Glutamatergic neuron (in vitro differentiated cells): ENCODE measurements at regions not wholly inside any gene's neighbourhood (a gene's known extent, or its start where the extent isn't known, plus 50 kb on each side); places are given as distances from the start of the nearest gene placed in this dataset.

Source experiments
- DNase-seq: peaks from one replicate; pipeline ENCODE4 v3.0.0; 2022
- H3K27ac Mint-ChIP-seq: one replicate; pipeline ENCODE4 v1.8.0; 2020; ENCODE audit warnings: mild to moderate bottlenecking, mixed read lengths, inconsistent platforms; ENCODE audit not compliant: unreplicated experiment
- H3K27me3 Mint-ChIP-seq: one replicate; pipeline ENCODE4 v1.8.0; 2020; ENCODE audit warnings: mild to moderate bottlenecking, moderate library complexity, mixed read lengths, inconsistent platforms; ENCODE audit not compliant: unreplicated experiment
- H3K36me3 Mint-ChIP-seq: one replicate; pipeline ENCODE4 v1.8.0; 2020; ENCODE audit warnings: mild to moderate bottlenecking, mixed read lengths, inconsistent platforms; ENCODE audit not compliant: unreplicated experiment
- H3K4me1 Mint-ChIP-seq: one replicate; pipeline ENCODE4 v1.8.0; 2020; ENCODE audit warnings: mild to moderate bottlenecking, low read depth, mixed read lengths, inconsistent platforms; ENCODE audit not compliant: unreplicated experiment
- H3K4me3 Mint-ChIP-seq: one replicate; pipeline ENCODE4 v1.8.0; 2020; ENCODE audit warnings: mild to moderate bottlenecking, mixed read lengths, inconsistent platforms; ENCODE audit not compliant: unreplicated experiment
- H3K9me3 Mint-ChIP-seq: one replicate; pipeline ENCODE4 v1.8.0; 2020; ENCODE audit warnings: mild to moderate bottlenecking, moderate library complexity, mixed read lengths, inconsistent platforms; ENCODE audit not compliant: unreplicated experiment
- TF ChIP-seq, protein P1 (sequence below): fragments of 200-600 bp; sonication (generic); IDR thresholded peaks from one replicate; pipeline ENCODE4 v1.5.0; 2021; ENCODE audit not compliant: partially characterized antibody, unreplicated experiment

DNA sequence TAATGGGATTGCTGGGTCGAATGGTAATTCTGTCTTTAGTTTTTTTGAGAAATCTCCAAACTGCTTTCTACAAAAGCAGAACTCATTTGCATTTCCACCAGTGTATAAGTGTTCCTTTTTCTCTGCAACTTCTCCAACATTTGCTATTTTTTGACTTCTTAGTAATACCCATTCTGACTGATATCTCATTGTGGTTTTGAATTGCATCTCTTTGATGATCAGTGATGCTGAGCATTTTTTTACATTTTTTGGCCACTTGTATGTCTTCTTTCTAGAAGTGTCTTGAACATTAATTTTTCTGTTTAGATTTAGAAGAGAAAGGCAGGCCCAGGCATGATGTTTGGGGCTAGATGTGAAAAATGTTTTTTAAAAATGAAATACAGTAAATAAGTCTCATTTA, 553.1 kb upstream of the MAN1A1 start:
- no peak overlapping the region for H3K27ac Mint-ChIP-seq
- TF ChIP-seq, protein P1, sequence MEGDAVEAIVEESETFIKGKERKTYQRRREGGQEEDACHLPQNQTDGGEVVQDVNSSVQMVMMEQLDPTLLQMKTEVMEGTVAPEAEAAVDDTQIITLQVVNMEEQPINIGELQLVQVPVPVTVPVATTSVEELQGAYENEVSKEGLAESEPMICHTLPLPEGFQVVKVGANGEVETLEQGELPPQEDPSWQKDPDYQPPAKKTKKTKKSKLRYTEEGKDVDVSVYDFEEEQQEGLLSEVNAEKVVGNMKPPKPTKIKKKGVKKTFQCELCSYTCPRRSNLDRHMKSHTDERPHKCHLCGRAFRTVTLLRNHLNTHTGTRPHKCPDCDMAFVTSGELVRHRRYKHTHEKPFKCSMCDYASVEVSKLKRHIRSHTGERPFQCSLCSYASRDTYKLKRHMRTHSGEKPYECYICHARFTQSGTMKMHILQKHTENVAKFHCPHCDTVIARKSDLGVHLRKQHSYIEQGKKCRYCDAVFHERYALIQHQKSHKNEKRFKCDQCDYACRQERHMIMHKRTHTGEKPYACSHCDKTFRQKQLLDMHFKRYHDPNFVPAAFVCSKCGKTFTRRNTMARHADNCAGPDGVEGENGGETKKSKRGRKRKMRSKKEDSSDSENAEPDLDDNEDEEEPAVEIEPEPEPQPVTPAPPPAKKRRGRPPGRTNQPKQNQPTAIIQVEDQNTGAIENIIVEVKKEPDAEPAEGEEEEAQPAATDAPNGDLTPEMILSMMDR, result no peak
- no peak for DNase-seq
- H3K4me3 Mint-ChIP-seq, result no peak overlapping the region
- no peaks in the 10 kb centered on the region for H3K9me3 Mint-ChIP-seq
- H3K4me1 Mint-ChIP-seq, result peaks cover 6% of the 10 kb centered on the region
- peaks cover 2% of the 10 kb centered on the region for H3K27me3 Mint-ChIP-seq
- no peaks in the 10 kb centered on the region for H3K36me3 Mint-ChIP-seq

DNA sequence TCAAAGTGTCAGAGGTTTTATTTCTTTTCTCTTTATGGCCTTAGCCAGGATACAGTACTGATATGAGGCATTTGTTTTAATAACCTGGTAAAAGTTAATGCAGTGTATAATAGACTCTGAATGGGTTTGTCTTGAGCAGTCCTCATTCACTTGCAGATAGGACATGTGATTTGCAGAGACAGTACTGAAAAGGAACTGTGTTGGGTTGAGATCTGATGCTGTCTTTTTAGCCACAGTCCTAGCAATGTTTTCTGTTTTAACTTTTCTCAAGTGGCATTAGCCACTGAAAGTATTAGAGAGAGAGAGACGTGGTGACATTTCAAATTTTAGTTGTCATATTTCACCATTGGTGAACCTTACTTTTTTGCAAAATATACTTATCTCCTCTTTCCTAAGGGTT, 547.2 kb upstream of the MAN1A1 start:
- Mint-ChIP-seq H3K36me3 (no peaks in the 10 kb centered on the region), H3K27me3 (no peaks in the 10 kb centered on the region), H3K27ac (no peak overlapping the region), H3K9me3 (no peaks in the 10 kb centered on the region), H3K4me1 (peaks cover 6% of the 10 kb centered on the region), H3K4me3 (no peak overlapping the region)
- DNase-seq, result no peak
- TF ChIP-seq, protein P1, result no peak

DNA sequence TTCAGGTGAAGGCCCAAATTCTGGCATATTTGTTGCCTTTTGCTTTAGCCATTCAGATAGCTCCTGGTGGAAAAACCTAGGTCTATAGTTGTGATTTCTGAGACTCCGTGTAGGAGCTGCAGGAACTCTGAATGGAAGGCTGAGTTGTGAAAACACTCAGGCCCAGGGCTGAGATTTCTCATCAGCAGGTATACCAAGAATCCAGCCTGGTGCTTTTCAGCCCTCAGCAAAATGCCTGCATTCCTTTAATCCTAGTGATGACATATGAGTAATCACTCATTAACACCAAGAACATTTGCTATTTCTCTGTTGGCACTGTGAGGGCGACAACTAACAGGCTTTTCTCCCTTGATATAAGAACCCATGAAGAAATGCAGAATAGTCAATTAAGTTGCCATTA, 546.1 kb upstream of the MAN1A1 start:
- DNase-seq, result no peak
- Mint-ChIP-seq H3K4me3 (no peak overlapping the region), H3K9me3 (no peaks in the 10 kb centered on the region), H3K36me3 (no peaks in the 10 kb centered on the region), H3K4me1 (peaks cover 6% of the 10 kb centered on the region), H3K27ac (no peak overlapping the region), H3K27me3 (no peaks in the 10 kb centered on the region)
- TF ChIP-seq, protein P1, result no peak

DNA sequence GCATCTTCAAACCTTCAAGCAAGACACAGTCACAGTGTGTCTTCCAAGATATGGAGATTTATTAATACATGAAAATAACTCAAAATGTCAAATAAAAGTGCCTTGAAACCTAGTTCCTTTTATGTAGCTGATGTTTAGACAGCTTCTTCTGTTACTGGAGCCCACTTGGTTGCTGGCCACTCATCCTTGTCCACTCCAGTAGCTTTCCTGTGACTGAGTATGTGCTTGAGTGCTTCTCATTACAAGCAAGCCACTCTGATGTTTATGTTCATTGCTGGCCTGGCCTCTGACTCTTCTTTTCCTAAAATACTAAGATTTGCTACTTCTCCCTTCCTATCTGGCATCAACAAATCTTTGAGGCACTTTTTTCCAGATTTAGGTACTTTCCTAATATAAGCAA, 545.2 kb upstream of the MAN1A1 start:
- H3K36me3 Mint-ChIP-seq, result no peaks in the 10 kb centered on the region
- no peaks in the 10 kb centered on the region for H3K27me3 Mint-ChIP-seq
- no peak for DNase-seq
- H3K27ac Mint-ChIP-seq, result no peak overlapping the region
- peaks cover 6% of the 10 kb centered on the region for H3K4me1 Mint-ChIP-seq
- H3K9me3 Mint-ChIP-seq, result no peaks in the 10 kb centered on the region
- TF ChIP-seq, protein P1, result no peak
- H3K4me3 Mint-ChIP-seq, result no peak overlapping the region

DNA sequence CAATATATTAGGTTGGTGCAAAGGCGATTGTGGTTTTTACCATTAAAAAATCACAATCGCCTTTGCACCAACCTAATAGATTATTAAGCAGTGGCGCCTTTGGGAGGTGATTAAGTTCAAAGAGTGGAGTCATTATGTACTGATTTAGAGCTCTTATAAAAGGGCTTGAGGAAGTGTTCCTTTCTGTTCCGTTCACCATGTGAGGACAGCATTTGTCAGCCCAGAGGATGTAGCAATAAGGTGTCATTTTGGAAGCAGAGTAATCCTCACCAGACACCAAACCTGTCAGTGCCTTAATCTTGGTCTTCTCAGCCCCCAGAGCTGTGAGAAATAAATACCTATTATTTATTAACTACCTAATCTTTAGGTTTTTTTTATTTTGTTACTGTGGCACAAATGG, 542.1 kb upstream of the MAN1A1 start:
- Mint-ChIP-seq H3K4me1 (peaks cover 5% of the 10 kb centered on the region), H3K4me3 (no peak overlapping the region), H3K9me3 (no peaks in the 10 kb centered on the region), H3K36me3 (no peaks in the 10 kb centered on the region), H3K27ac (no peak overlapping the region), H3K27me3 (no peaks in the 10 kb centered on the region)
- TF ChIP-seq, protein P1, result no peak
- DNase-seq, result no peak
